Naive thymus-derived CD8-positive, alpha-beta T cell (primary cell): ENCODE measurements at regions not wholly inside any gene's neighbourhood (a gene's known extent, or its start where the extent isn't known, plus 50 kb on each side); places are given as distances from the start of the nearest gene placed in this dataset.
"Not testable (repeated sequence)": the region's sequence is repeated elsewhere in the genome, so short reads cannot be mapped to it uniquely, and the experiment has no call there.

ENCODE experiments used
- ATAC-seq, 2 donors: fragments of 150-1000 bp; cut with Tn5 transposase in 1 of 2; sonication (Bioruptor Pico), chemical (Tn5 transposase) in 1 of 2; 1 replicate in 1 of 2; 2 replicates in 1 of 2; pipeline ENCODE4 v1.10.0; 2021; ENCODE audit warnings: mild to moderate bottlenecking in 2 of 2, moderate library complexity in 2 of 2
- POLR2A ChIA-PET: fragments of 350-600 bp; sonication (Branson Sonifier 250); formaldehyde crosslinking; loops from one replicate; lab custom pipeline; 2021; ENCODE audit warnings: antibody characterized with exemption; lab: Charles Lee
- DNase-seq, 10 donors: peaks; one replicate each; pipeline versions ENCODE4 v3.0.0 to v3.0.0-alpha.2; 2020 to 2022
- H3K27ac Mint-ChIP-seq, 10 donors: one replicate each; pipeline ENCODE4 v1.8.0; 2020 to 2022; ENCODE audit warnings: mild to moderate bottlenecking in 10 of 10, mixed read lengths in 10 of 10, moderate library complexity in 4 of 10, inconsistent platforms in 1 of 10
- H3K27me3 Mint-ChIP-seq, 5 donors: one replicate each; pipeline ENCODE4 v1.8.0; 2021 to 2022; ENCODE audit warnings: mixed read lengths in 5 of 5
- H3K36me3 Mint-ChIP-seq, 3 donors: one replicate each; pipeline ENCODE4 v1.8.0; 2020 to 2022; ENCODE audit warnings: mixed read lengths in 3 of 3, mild to moderate bottlenecking in 2 of 3, inconsistent platforms in 1 of 3
- H3K4me1 Mint-ChIP-seq, 4 donors: one replicate each; pipeline ENCODE4 v1.8.0; 2021 to 2022; ENCODE audit warnings: mixed read lengths in 4 of 4
- H3K4me3 Mint-ChIP-seq, 10 donors: one replicate each; pipeline ENCODE4 v1.8.0; 2020 to 2022; ENCODE audit warnings: mild to moderate bottlenecking in 10 of 10, mixed read lengths in 10 of 10, moderate library complexity in 6 of 10, inconsistent platforms in 1 of 10
- H3K9me3 Mint-ChIP-seq, 9 donors: one replicate each; pipeline ENCODE4 v1.8.0; 2020 to 2022; ENCODE audit warnings: mixed read lengths in 9 of 9, mild to moderate bottlenecking in 3 of 9, inconsistent platforms in 1 of 9, moderate library complexity in 1 of 9

- no peak overlapping the region for H3K27ac Mint-ChIP-seq
- peaks cover 0 to 1% (median 0%) of the 10 kb centered on the region in 5 donors for H3K27me3 Mint-ChIP-seq
- H3K36me3 Mint-ChIP-seq: no peaks in the 10 kb centered on the region
- ATAC-seq (no peak), DNase-seq (no peak)
- no peak overlapping the region for H3K4me3 Mint-ChIP-seq
- H3K4me1 Mint-ChIP-seq: no peaks in the 10 kb centered on the region
- H3K9me3 Mint-ChIP-seq: peaks cover 0 to 3% (median 0%) of the 10 kb centered on the region in 9 donors
- POLR2A ChIA-PET: no interaction called here
Measured at GRCh38 chr2:195105581-195105980, 551.4 kb upstream of the SLC39A10 start.

- H3K4me3 Mint-ChIP-seq: no peak overlapping the region
- POLR2A ChIA-PET: no interaction called here
- H3K27me3 Mint-ChIP-seq: peaks cover 0 to 17% (median 0%) of the 10 kb centered on the region in 5 donors
- H3K36me3 Mint-ChIP-seq: no peaks in the 10 kb centered on the region
- no peak overlapping the region for H3K27ac Mint-ChIP-seq
- DNase-seq: no peak
- no peak for ATAC-seq
- no peaks in the 10 kb centered on the region for H3K9me3 Mint-ChIP-seq
- H3K4me1 Mint-ChIP-seq: no peaks in the 10 kb centered on the region
Measured at GRCh38 chr2:195094330-195094729, 562.7 kb upstream of the SLC39A10 start.

- no peak overlapping the region for H3K27ac Mint-ChIP-seq
- H3K4me1 Mint-ChIP-seq: no peaks in the 10 kb centered on the region
- H3K4me3 Mint-ChIP-seq: no peak overlapping the region
- H3K27me3 Mint-ChIP-seq: peaks cover 0 to 17% (median 0%) of the 10 kb centered on the region in 5 donors
- DNase-seq (no peak), ATAC-seq (no peak)
- peaks cover 0 to 3% (median 0%) of the 10 kb centered on the region in 9 donors for H3K9me3 Mint-ChIP-seq
- POLR2A ChIA-PET: no interaction called here
- peaks cover 0 to 2% (median 0%) of the 10 kb centered on the region in 3 donors for H3K36me3 Mint-ChIP-seq
Measured at GRCh38 chr2:195092341-195092740, 564.7 kb upstream of the SLC39A10 start.

- Mint-ChIP-seq H3K27me3 (peaks cover 3 to 42% (median 12%) of the 10 kb centered on the region in 5 donors), H3K9me3 (peaks cover 0 to 13% (median 6%) of the 10 kb centered on the region in 9 donors), H3K36me3 (peaks cover 0 to 16% (median 4%) of the 10 kb centered on the region in 3 donors)
- H3K27ac Mint-ChIP-seq, ATAC-seq, DNase-seq, H3K4me1 Mint-ChIP-seq, H3K4me3 Mint-ChIP-seq, POLR2A ChIA-PET: not testable (repeated sequence)
Measured at GRCh38 chr2:195072806-195073205, 584.2 kb upstream of the SLC39A10 start.

GRCh38 chr2:195057001-195057400, 600.0 kb upstream of the SLC39A10 start:
- no peak for ATAC-seq
- H3K27me3 Mint-ChIP-seq: peaks cover 0 to 1% (median 0%) of the 10 kb centered on the region in 5 donors
- H3K4me3 Mint-ChIP-seq: no peak overlapping the region
- no peaks in the 10 kb centered on the region for H3K9me3 Mint-ChIP-seq
- H3K36me3 Mint-ChIP-seq: no peaks in the 10 kb centered on the region
- no peaks in the 10 kb centered on the region for H3K4me1 Mint-ChIP-seq
- no peak overlapping the region for H3K27ac Mint-ChIP-seq
- DNase-seq: no peak
- POLR2A ChIA-PET: no interaction called here

- peaks cover 0 to 1% (median 0%) of the 10 kb centered on the region in 5 donors for H3K27me3 Mint-ChIP-seq
- POLR2A ChIA-PET: no interaction called here
- H3K4me3 Mint-ChIP-seq: no peak overlapping the region
Measured at GRCh38 chr2:195055996-195056395, 601.0 kb upstream of the SLC39A10 start.

GRCh38 chr2:195051401-195051800, 605.6 kb upstream of the SLC39A10 start:
- Mint-ChIP-seq H3K36me3 (no peaks in the 10 kb centered on the region), H3K4me3 (no peak overlapping the region), H3K27ac (no peak overlapping the region), H3K27me3 (no peaks in the 10 kb centered on the region), H3K9me3 (no peaks in the 10 kb centered on the region), H3K4me1 (no peaks in the 10 kb centered on the region)
- DNase-seq (no peak), ATAC-seq (no peak)
- POLR2A ChIA-PET: no interaction called here

More at GRCh38 chr2:195055996-195056395, 601.0 kb upstream of the SLC39A10 start:
- no peak overlapping the region for H3K27ac Mint-ChIP-seq
- ATAC-seq (no peak), DNase-seq (no peak)
- H3K36me3 Mint-ChIP-seq: no peaks in the 10 kb centered on the region
- no peaks in the 10 kb centered on the region for H3K4me1 Mint-ChIP-seq
- H3K9me3 Mint-ChIP-seq: no peaks in the 10 kb centered on the region

- no peak for ATAC-seq
- POLR2A ChIA-PET: no interaction called here
- H3K4me1 Mint-ChIP-seq: no peaks in the 10 kb centered on the region
- H3K36me3 Mint-ChIP-seq: peaks cover 0 to 2% (median 0%) of the 10 kb centered on the region in 3 donors
- no peak overlapping the region for H3K27ac Mint-ChIP-seq
- H3K27me3 Mint-ChIP-seq: no peaks in the 10 kb centered on the region
- no peak for DNase-seq
- H3K4me3 Mint-ChIP-seq: no peak overlapping the region
- H3K9me3 Mint-ChIP-seq: no peaks in the 10 kb centered on the region
Measured at GRCh38 chr2:195049372-195050031, 607.5 kb upstream of the SLC39A10 start.

GRCh38 chr2:195047955-195048354, 609.1 kb upstream of the SLC39A10 start:
- Mint-ChIP-seq H3K4me1 (no peaks in the 10 kb centered on the region), H3K27me3 (no peaks in the 10 kb centered on the region), H3K36me3 (peaks cover 0 to 2% (median 0%) of the 10 kb centered on the region in 3 donors), H3K9me3 (no peaks in the 10 kb centered on the region), H3K27ac (no peak overlapping the region), H3K4me3 (no peak overlapping the region)
- no peak for ATAC-seq
- DNase-seq: no peak
- POLR2A ChIA-PET: no interaction called here

GRCh38 chr2:195044801-195045200, 612.2 kb upstream of the SLC39A10 start:
- DNase-seq: no peak
- Mint-ChIP-seq H3K27me3 (no peaks in the 10 kb centered on the region), H3K36me3 (peaks cover 0 to 4% (median 0%) of the 10 kb centered on the region in 3 donors), H3K4me3 (no peak overlapping the region), H3K27ac (no peak overlapping the region), H3K9me3 (no peaks in the 10 kb centered on the region), H3K4me1 (no peaks in the 10 kb centered on the region)
- ATAC-seq: no peak
- POLR2A ChIA-PET: no interaction called here

- no peaks in the 10 kb centered on the region for H3K9me3 Mint-ChIP-seq
- DNase-seq: no peak
- no peak for ATAC-seq
- no peak overlapping the region for H3K4me3 Mint-ChIP-seq
- no peaks in the 10 kb centered on the region for H3K4me1 Mint-ChIP-seq
- peaks cover 0 to 2% (median 0%) of the 10 kb centered on the region in 3 donors for H3K36me3 Mint-ChIP-seq
- H3K27ac Mint-ChIP-seq: no peak overlapping the region
- no peaks in the 10 kb centered on the region for H3K27me3 Mint-ChIP-seq
- POLR2A ChIA-PET: no interaction called here
Measured at GRCh38 chr2:195038153-195038552, 618.9 kb upstream of the SLC39A10 start.

- Mint-ChIP-seq H3K36me3 (no peaks in the 10 kb centered on the region), H3K27ac (no peak overlapping the region), H3K9me3 (no peaks in the 10 kb centered on the region), H3K4me1 (no peaks in the 10 kb centered on the region), H3K27me3 (no peaks in the 10 kb centered on the region), H3K4me3 (no peak overlapping the region)
- POLR2A ChIA-PET: no interaction called here
- ATAC-seq (no peak), DNase-seq (no peak)
Measured at GRCh38 chr2:195037045-195037444, 620.0 kb upstream of the SLC39A10 start.

- no peaks in the 10 kb centered on the region for H3K36me3 Mint-ChIP-seq
- no peak overlapping the region for H3K4me3 Mint-ChIP-seq
- H3K27me3 Mint-ChIP-seq: peaks cover 0 to 4% (median 0%) of the 10 kb centered on the region in 5 donors
- H3K9me3 Mint-ChIP-seq: no peaks in the 10 kb centered on the region
- no peaks in the 10 kb centered on the region for H3K4me1 Mint-ChIP-seq
- no peak for ATAC-seq
- POLR2A ChIA-PET: no interaction called here
- DNase-seq: no peak
- no peak overlapping the region for H3K27ac Mint-ChIP-seq
Measured at GRCh38 chr2:195031411-195031810, 625.6 kb upstream of the SLC39A10 start.
